Endothelial cell of umbilical vein (primary cell): ENCODE measurements at regions not wholly inside any gene's neighbourhood (a gene's known extent, or its start where the extent isn't known, plus 50 kb on each side); places are given as distances from the start of the nearest gene placed in this dataset.

Experiments used
- BruUV-seq: library from RNA; stranded (reverse); fragments of 400-500 nt; replicated peaks from 2 replicates; lab custom pipeline; 2021; lab: Mats Ljungman, UMichigan
- CTCF ChIA-PET: fragments of 300-600, 350-600 bp; sonication (Branson Sonifier 250); formaldehyde crosslinking; loops from one replicate; lab custom pipeline; 2021; ENCODE audit warnings: antibody characterized with exemption, inconsistent platforms; lab: Charles Lee
- POLR2A ChIA-PET: fragments of 300-600, 350-600 bp; sonication (Branson Sonifier 250); formaldehyde crosslinking; loops from one replicate; lab custom pipeline; 2021; ENCODE audit warnings: antibody characterized with exemption, inconsistent platforms; lab: Charles Lee
- DNase-seq: peaks from one replicate; pipeline ENCODE4 v3.0.0-alpha.2; 2011; ENCODE audit warnings: low read depth, low spot score
- FAIRE-seq: peaks from 2 replicates; lab custom pipeline; 2011; peaks lifted over from hg19 to GRCh38; lab: Jason Lieb, UNC
- H2AFZ ChIP-seq: 2 replicates; pipeline ENCODE4 v1.6.0; 2012; ENCODE audit warnings: low read depth, low read length, control low read depth, inconsistent platforms
- H3K27ac ChIP-seq: 2 replicates; pipeline ENCODE4 v1.5.1; 2011; ENCODE audit warnings: low read depth, mild to moderate bottlenecking, control low read depth, low read length, moderate library complexity; ENCODE audit not compliant: insufficient read depth
- H3K27me3 ChIP-seq, 2 experiments: 2 replicates each; pipeline versions ENCODE4 v1.6.0 to v1.6.1; 2011; ENCODE audit warnings: low read length in 2 of 2, mixed read lengths in 1 of 2; ENCODE audit not compliant: control insufficient read depth in 2 of 2, insufficient read depth in 2 of 2
- H3K36me3 ChIP-seq, 2 experiments: 2 replicates in 1 of 2; 3 replicates in 1 of 2; pipeline ENCODE4 v1.5.1; 2011; ENCODE audit warnings: low read length in 2 of 2, mild to moderate bottlenecking in 1 of 2, moderate library complexity in 1 of 2; ENCODE audit not compliant: control insufficient read depth in 2 of 2, insufficient read depth in 2 of 2; ENCODE audit errors: extremely low read depth in 1 of 2
- H3K4me1 ChIP-seq: 3 replicates; pipeline ENCODE4 v1.5.1; 2011; ENCODE audit warnings: mild to moderate bottlenecking, low read length; ENCODE audit not compliant: control insufficient read depth, insufficient read depth; ENCODE audit errors: extremely low read depth
- H3K4me2 ChIP-seq: 2 replicates; pipeline ENCODE4 v1.6.1; 2011; ENCODE audit warnings: low read length, control low read depth, mixed read lengths; ENCODE audit not compliant: insufficient read depth
- H3K4me3 ChIP-seq, 3 experiments: fragments of 200-600 bp in 1 of 3; sonication (generic), shearing (Covaris generic) in 1 of 3; replicated peaks in 1 of 3; 2 replicates each; pipeline ENCODE4 v1.5.1; 2011 to 2016; ENCODE audit warnings: control low read depth in 3 of 3, low read length in 3 of 3, mild to moderate bottlenecking in 2 of 3, inconsistent platforms in 1 of 3, low read depth in 1 of 3, moderate library complexity in 1 of 3; ENCODE audit not compliant: insufficient read depth in 1 of 3
- H3K79me2 ChIP-seq: 2 replicates; pipeline ENCODE4 v1.6.0; 2012; ENCODE audit warnings: low read length, inconsistent platforms; ENCODE audit not compliant: control insufficient read depth, insufficient read depth
- H3K9ac ChIP-seq: replicated peaks from 2 replicates; pipeline ENCODE3; 2011; ENCODE audit warnings: low read length, control low read depth; ENCODE audit not compliant: insufficient read depth; ENCODE audit errors: extremely low read depth
- H3K9me1 ChIP-seq: replicated peaks from 3 replicates; pipeline ENCODE4 v1.6.0; 2011; ENCODE audit warnings: mild to moderate bottlenecking, low read length; ENCODE audit not compliant: control insufficient read depth, insufficient read depth; ENCODE audit errors: extremely low read depth
- H3K9me3 ChIP-seq: replicated peaks from 2 replicates; pipeline ENCODE4 v1.5.1; 2012; ENCODE audit warnings: low read length, inconsistent platforms; ENCODE audit not compliant: control insufficient read depth, insufficient read depth
- H4K20me1 ChIP-seq: replicated peaks from 2 replicates; pipeline ENCODE3; 2011; ENCODE audit warnings: mild to moderate bottlenecking, low read length; ENCODE audit not compliant: control insufficient read depth, insufficient read depth; ENCODE audit errors: extremely low read depth
- EZH2 ChIP-seq: IDR thresholded peaks from 2 replicates; pipeline ENCODE4 v1.6.1; 2012; ENCODE audit warnings: borderline replicate concordance, low read depth, mild to moderate bottlenecking, moderate library complexity, low read length, inconsistent platforms; ENCODE audit not compliant: severe bottlenecking
- FOS ChIP-seq: IDR thresholded peaks from 2 replicates; pipeline ENCODE4 v1.6.1; 2011; ENCODE audit warnings: mild to moderate bottlenecking, low read length, moderate library complexity, borderline replicate concordance; ENCODE audit not compliant: insufficient read depth
- GATA2 ChIP-seq: IDR thresholded peaks from 2 replicates; pipeline ENCODE4 v1.7.0; 2011; ENCODE audit warnings: low read depth, mild to moderate bottlenecking, moderate library complexity, mixed read lengths, low read length; ENCODE audit not compliant: insufficient read length, insufficient read depth
- JUN ChIP-seq: IDR thresholded peaks from 2 replicates; pipeline ENCODE4 v1.6.1; 2011; ENCODE audit warnings: borderline replicate concordance, low read depth; ENCODE audit not compliant: insufficient read length, insufficient read depth
- MAX ChIP-seq: IDR thresholded peaks from 2 replicates; pipeline ENCODE4 v1.6.1; 2011; ENCODE audit not compliant: insufficient read depth, insufficient read length
- MYC ChIP-seq: IDR thresholded peaks from one replicate; pipeline ENCODE4 v1.6.1; 2011; ENCODE audit warnings: mild to moderate bottlenecking, low read depth, low read length
- POLR2A ChIP-seq: IDR thresholded peaks from 2 replicates; pipeline ENCODE4 v1.6.1; 2012; ENCODE audit warnings: low read depth, mild to moderate bottlenecking, control low read depth, low read length
- POLR2AphosphoS5 ChIP-seq: IDR thresholded peaks from 2 replicates; pipeline ENCODE4 v1.6.1; 2012; ENCODE audit warnings: low read depth, mild to moderate bottlenecking, control low read depth, low read length, moderate library complexity; ENCODE audit not compliant: insufficient read depth
- dilution Hi-C: fragments of 300-500 bp; cut with MboI; formaldehyde crosslinking; loops from one replicate; pipeline ENCODE4 v1.15.0; 2019; ENCODE audit warnings: low sequenced_read_pairs; ENCODE audit not compliant: extremely low pct_ligation_motif_present
- intact Hi-C: fragments of 100-400 bp; cut with micrococcal nuclease; formaldehyde crosslinking; loops from one replicate; pipeline ENCODE4 v1.10.0; 2022
- TF ChIP-seq, protein P1 (sequence below), 2 donors: IDR thresholded peaks; 1 replicate in 1 of 2; 2 replicates in 1 of 2; pipeline ENCODE4 v1.5.1; 2011; ENCODE audit warnings: low read length in 2 of 2, mild to moderate bottlenecking in 2 of 2, moderate library complexity in 2 of 2, control low read depth in 1 of 2, inconsistent platforms in 1 of 2, low read depth in 1 of 2; ENCODE audit not compliant: insufficient read depth in 1 of 2; ENCODE audit errors: extremely low read depth in 1 of 2

DNA sequence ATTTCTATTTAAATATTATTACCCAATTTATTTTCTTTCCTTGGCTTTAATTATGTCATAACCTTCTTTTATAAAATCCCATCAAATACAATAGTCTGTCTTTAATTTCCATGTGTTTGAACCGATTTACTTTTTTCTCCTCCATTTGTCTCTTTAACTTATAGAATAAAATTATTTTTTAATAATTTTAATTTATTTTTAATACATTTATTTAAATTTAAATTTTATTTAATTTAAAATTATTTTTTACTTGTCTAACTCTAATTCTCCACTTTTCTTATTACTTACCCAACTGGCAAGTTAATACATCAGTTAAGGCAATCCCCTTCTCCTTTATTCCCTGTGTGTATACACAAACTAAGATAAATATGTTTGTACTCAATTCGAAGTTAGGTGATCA, 817.6 kb upstream of the NR2F2 start:
- FAIRE-seq (no peak), DNase-seq (no peak)
- H3K9ac ChIP-seq, result no peak overlapping the region
- intact Hi-C loops, result no loop called here
- no peaks in the 10 kb centered on the region for H3K27me3 ChIP-seq
- BruUV-seq, result no TSS peak
- no peaks in the 10 kb centered on the region for H3K9me1 ChIP-seq
- no peaks in the 10 kb centered on the region for H3K36me3 ChIP-seq
- CTCF ChIA-PET, result no interaction called here
- no peaks in the 10 kb centered on the region for H4K20me1 ChIP-seq
- H3K4me2 ChIP-seq, result no peak overlapping the region
- H3K27ac ChIP-seq, result no peak overlapping the region
- H3K9me3 ChIP-seq, result no peaks in the 10 kb centered on the region
- no peak overlapping the region for H2AFZ ChIP-seq
- dilution Hi-C loops, result no loop called here
- no peak overlapping the region for H3K4me3 ChIP-seq
- no peak for TF ChIP-seq FOS
- TF ChIP-seq, protein P1, sequence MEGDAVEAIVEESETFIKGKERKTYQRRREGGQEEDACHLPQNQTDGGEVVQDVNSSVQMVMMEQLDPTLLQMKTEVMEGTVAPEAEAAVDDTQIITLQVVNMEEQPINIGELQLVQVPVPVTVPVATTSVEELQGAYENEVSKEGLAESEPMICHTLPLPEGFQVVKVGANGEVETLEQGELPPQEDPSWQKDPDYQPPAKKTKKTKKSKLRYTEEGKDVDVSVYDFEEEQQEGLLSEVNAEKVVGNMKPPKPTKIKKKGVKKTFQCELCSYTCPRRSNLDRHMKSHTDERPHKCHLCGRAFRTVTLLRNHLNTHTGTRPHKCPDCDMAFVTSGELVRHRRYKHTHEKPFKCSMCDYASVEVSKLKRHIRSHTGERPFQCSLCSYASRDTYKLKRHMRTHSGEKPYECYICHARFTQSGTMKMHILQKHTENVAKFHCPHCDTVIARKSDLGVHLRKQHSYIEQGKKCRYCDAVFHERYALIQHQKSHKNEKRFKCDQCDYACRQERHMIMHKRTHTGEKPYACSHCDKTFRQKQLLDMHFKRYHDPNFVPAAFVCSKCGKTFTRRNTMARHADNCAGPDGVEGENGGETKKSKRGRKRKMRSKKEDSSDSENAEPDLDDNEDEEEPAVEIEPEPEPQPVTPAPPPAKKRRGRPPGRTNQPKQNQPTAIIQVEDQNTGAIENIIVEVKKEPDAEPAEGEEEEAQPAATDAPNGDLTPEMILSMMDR (IDR thresholded peaks at IDR 0.05; ENCODE audit: extremely low read depth in 1 of 2, insufficient read depth in 1 of 2, low read depth in 1 of 2, low read length in 2 of 2), result no peak
- no peak for TF ChIP-seq MAX
- TF ChIP-seq JUN, result no peak
- TF ChIP-seq POLR2AphosphoS5, result no peak
- TF ChIP-seq POLR2A, result no peak
- TF ChIP-seq MYC, result no peak
- no peak for TF ChIP-seq GATA2
- no peak for TF ChIP-seq EZH2
- H3K79me2 ChIP-seq, result no peaks in the 10 kb centered on the region
- H3K4me1 ChIP-seq, result no peaks in the 10 kb centered on the region
- POLR2A ChIA-PET, result no interaction called here
